ENCODE measurements at regions not wholly inside any gene's neighbourhood (a gene's known extent, or its start where the extent isn't known, plus 50 kb on each side); places are given as distances from the start of the nearest gene placed in this dataset.
"Not testable (repeated sequence)": the region's sequence is repeated elsewhere in the genome, so short reads cannot be mapped to it uniquely, and the experiment has no call there.

- not testable (repeated sequence) for TF ChIP-seq CTCF (conservative IDR thresholded peaks at IDR 0.05; ENCODE audit: low read depth, low read length); EZH2 (IDR thresholded peaks at IDR 0.05; ENCODE audit: borderline replicate concordance, low read depth, low read length, poor library complexity, severe bottlenecking)
These were observed 106.6 kb downstream of the TRIM69 start for GRCh38 chr15:44842883-44843282.
